Fibroblast of skin of scalp (primary cell): ENCODE measurements at regions not wholly inside any gene's neighbourhood (a gene's known extent, or its start where the extent isn't known, plus 50 kb on each side); places are given as distances from the start of the nearest gene placed in this dataset.
A peak's percentile ranks its signal among the peaks of the same experiment; 100 is the strongest.
"Not testable (repeated sequence)": the region's sequence is repeated elsewhere in the genome, so short reads cannot be mapped to it uniquely, and the experiment has no call there.

Source experiments
- DNase-seq: peaks from one replicate; pipeline ENCODE4 v3.0.0-alpha.2; 2013

- DNase-seq = no peak
These were observed 108.6 kb downstream of the ZMAT1 start for GRCh38 chrX:101823236-101823635.

- DNase-seq = not testable (repeated sequence)
These were observed 114.1 kb downstream of the ZMAT1 start for GRCh38 chrX:101817739-101818138.

GRCh38 chrX:101813200-101813599 is 118.6 kb downstream of the ZMAT1 start:
- DNase-seq = no peak

- peak; percentile 18 for DNase-seq
These were observed 128.4 kb downstream of the ZMAT1 start for GRCh38 chrX:101803451-101803850.

GRCh38 chrX:101799387-101799786 is 132.4 kb downstream of the ZMAT1 start:
- DNase-seq = peak; percentile 89

- DNase-seq = peak; percentile 4
These were observed 128.3 kb upstream of the ARMCX2 start for GRCh38 chrX:101787934-101788333.

- DNase-seq = no peak
These were observed 125.5 kb upstream of the ARMCX2 start for GRCh38 chrX:101785142-101785541.

- DNase-seq = not testable (repeated sequence)
These were observed 120.8 kb upstream of the ARMCX2 start for GRCh38 chrX:101780421-101780820.

- DNase-seq = no peak
These were observed 114.7 kb upstream of the ARMCX2 start for GRCh38 chrX:101774340-101774739.

GRCh38 chrX:101764538-101764937 is 104.9 kb upstream of the ARMCX2 start:
- peak; percentile 12 for DNase-seq

GRCh38 chrX:101759000-101759399 is 99.3 kb upstream of the ARMCX2 start:
- DNase-seq = peak; percentile 59

GRCh38 chrX:101750744-101751143 is 91.1 kb upstream of the ARMCX2 start:
- no peak for DNase-seq

GRCh38 chrX:101749436-101749835 is 89.8 kb upstream of the ARMCX2 start:
- no peak for DNase-seq

GRCh38 chrX:101745046-101745445 is 85.4 kb upstream of the ARMCX2 start:
- no peak for DNase-seq

GRCh38 chrX:101744085-101744484 is 84.4 kb upstream of the ARMCX2 start:
- peak; percentile 75 for DNase-seq

- no peak for DNase-seq
These were observed 81.0 kb upstream of the ARMCX2 start for GRCh38 chrX:101740642-101741041.

GRCh38 chrX:101738867-101739266 is 79.2 kb upstream of the ARMCX2 start:
- not testable (repeated sequence) for DNase-seq

- DNase-seq = not testable (repeated sequence)
These were observed 78.8 kb upstream of the ARMCX2 start for GRCh38 chrX:101738411-101738810.

GRCh38 chrX:101736651-101737050 is 77.0 kb upstream of the ARMCX2 start:
- DNase-seq = no peak

GRCh38 chrX:101732870-101733269 is 73.2 kb upstream of the ARMCX2 start:
- DNase-seq = no peak

GRCh38 chrX:101729986-101730385 is 70.3 kb upstream of the ARMCX2 start:
- no peak for DNase-seq
